Retina (tissue), 1 donor: ENCODE measurements at regions not wholly inside any gene's neighbourhood (a gene's known extent, or its start where the extent isn't known, plus 50 kb on each side); places are given as distances from the start of the nearest gene placed in this dataset.

Experiments
- DNase-seq: peaks from one replicate; pipeline ENCODE4 v3.0.0-alpha.2; 2016

DNA sequence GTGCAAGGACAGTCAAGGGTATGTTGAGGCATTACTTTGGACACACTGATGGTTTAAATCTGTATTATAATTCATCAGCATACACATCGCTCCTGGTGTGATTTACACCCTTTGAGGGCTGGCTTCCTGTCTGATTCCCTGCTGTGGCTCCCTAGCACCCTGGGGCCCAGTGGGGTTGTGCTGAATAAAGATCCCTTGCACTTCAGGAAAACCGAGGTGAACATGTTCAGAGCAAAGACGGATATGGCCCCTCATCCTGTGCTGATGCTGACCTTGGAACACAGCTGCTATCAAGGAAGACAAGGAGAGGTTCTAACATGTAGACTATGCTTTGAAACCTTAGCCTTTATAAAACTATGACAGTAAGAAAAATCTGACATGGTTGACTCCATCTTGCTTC lies 84.6 kb upstream of the UNC5B start:
- DNase-seq = no peak

DNA sequence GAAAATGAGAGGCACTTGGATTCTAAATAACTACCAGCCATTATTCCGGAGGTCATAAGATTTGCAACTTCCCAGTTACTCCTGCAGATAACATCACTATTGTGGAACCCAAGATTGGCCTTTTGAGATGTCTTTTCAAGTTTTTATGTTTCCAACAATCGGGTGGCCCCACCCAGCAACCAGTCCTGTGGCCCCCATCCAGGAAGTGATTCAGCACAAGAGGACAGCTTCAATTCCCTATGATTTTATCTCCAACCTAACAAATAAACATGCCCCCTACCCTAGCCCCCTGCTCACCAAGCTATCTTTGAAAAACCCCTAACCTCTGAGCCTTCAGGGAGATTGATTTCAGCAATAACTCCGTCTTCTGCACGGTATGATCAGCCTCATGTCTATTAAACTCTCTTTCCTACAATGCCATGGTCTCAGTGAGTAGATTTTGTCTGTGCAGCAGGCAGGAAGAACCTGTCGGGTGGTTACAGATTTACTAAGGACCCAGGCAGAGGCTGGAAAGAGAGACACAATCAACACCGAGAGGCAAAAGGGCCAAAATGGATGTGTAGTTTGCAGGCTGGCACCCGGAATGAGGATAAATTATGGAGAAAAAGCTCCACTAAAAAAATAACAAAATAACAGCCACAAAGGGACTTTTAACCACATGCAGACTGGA lies 83.9 kb upstream of the UNC5B start:
- no peak for DNase-seq

DNA sequence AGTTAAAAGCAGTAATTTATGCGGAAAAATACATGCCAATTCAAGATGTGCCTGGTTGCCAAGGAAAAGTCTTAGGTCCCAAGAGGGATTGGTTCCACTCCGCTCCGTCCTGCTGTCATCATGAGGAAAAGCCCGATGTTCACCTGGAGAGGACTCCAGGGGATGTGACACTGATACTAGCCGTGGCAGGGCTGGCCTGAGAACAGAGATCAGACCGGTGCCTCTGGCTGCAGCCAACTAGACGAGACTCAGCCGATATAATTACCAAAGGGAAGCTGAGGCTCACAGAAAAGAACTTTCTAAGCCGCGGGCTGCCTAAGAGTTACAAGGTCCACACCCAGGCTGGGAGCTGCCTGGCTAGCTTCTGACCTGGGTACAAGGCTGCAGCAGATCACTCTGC lies 81.3 kb upstream of the UNC5B start:
- no peak for DNase-seq

DNA sequence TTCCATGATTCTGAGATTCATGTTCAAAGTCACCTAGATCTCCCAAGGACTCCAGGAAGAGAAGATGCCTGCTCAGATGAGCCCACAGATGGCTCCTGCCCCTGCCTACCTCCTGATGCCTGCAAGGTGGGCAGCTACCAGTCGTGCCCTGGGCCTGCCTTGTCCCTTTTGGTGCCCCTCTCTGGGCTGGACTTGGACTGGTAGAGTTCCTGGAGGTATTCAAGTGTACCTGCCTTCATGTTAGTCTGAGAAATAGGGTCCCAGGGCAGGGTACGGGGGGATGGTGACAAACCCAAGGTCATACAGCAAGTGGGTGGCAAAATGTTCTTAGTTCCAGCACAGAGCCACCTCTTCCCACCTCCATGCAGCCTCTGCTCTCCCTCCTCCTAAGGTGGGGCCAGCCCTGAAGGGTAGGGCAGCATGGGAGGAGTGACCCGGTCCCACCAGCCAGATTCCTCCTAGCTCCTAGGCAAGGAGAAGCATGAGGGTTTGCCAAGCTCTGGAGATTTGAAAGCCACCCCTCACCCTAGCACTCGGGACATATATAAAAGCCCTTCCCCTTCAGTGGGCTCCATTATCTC lies 80.8 kb upstream of the UNC5B start:
- DNase-seq = no peak

DNA sequence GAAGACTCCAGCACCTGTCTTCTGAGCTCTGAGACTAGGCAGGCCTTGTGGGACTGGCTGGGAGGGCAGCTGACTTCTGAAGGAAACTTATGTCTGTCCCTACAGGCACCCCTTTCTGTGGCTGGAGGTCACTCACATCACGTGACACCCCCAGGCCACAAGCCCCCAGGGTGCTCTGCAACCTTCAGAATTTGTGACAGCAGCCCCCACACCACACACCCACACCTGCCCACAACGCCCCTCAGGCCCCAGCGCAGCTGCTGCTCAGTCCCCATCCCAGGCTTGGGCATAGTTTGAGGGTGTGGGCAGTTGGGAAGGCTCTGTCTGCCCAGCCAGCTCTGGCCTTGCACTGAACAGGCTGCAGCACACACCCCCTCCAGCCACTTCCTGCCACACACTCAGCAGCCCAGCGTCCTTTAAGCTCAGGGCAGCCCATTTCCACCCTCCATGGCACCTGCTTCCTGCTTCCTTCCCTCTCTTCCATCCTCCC lies 80.0 kb upstream of the UNC5B start:
- no peak for DNase-seq

DNA sequence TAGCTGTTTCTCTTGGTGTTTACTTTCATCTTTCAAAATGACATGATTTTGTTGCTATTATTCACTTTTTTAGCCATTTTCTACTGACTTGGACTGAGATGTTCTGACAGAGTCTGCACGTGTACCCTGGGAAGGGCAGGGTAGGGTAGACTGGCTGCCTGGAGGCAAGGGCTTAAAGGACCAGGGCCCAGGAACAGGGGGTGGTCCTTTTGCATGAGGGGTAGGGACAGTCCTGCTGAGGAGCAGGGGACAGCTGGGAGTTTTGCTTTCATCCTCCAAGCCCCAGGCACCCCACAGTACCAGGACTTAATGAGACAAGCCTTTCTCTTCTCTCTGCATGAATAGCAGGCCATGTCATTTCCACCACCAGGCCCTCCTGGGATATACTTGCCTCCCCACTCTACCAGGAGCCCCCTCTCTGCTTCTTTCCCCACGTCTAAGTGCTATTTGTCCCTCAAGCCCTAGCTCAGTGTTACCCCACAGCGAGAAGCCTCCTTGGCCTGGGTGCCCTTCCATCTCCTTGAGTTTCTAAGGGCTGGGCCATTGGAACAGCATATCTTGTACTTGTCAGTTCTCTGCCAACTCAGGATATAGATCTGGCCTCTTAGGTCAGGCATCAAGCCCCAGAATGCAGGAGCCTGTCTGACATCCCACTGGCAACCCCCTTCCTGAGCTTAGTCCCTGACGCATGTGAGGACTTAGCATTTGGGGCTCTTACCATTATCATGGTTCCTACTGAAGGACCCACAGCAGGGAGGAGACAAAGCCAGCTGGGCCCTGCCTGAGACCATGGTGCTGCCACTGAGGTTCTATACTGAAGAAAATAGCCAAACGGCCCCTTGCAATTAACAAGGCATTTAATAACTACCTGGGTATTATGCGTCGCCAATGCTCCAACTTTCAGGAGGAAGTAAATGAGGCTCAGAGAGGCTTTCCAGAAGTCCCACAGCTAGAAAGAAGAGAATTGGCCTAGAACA lies 78.4 kb upstream of the UNC5B start:
- DNase-seq = no peak

DNA sequence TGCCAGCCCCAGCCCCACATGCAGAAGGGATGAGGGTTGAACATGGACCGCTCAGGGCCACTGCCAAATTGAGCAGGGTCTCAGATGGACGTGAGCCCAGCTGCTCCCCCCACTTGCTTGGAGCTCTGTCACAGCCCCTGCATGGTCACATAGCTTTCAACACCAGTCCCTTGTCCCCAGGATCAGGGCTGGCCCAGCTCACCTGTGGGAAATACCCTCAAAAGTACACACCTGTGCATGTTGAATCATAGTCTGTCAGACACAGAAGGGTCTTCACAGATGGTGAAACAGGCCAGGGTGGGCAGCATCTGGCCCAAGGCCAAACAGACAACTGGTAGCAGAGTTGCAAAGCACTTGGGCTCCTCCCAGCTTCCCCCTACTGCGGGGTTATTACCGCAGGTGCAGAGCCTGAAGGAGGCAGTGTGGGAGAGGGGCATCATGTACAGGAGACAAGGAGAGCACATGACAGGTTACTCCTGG lies 77.6 kb upstream of the UNC5B start:
- DNase-seq = no peak

DNA sequence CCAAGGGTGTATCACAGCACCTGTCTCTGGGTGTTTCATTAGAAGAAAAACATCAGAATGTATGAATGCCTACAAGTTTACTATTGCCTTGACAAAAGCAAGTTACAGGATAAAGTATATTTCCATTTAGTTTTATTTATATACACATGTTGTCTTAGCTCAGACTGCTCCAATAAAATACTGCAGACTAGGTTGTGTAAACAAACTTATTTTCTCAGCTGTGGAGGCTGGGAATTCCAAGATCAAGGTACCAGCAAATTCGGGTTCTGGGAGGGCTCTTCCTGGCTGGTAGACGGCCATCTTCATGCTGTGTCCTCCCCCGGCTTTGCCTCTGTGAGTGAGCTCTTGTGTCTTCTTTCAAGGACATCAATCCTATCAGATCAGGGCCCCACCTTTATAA lies 77.1 kb upstream of the UNC5B start:
- no peak for DNase-seq

DNA sequence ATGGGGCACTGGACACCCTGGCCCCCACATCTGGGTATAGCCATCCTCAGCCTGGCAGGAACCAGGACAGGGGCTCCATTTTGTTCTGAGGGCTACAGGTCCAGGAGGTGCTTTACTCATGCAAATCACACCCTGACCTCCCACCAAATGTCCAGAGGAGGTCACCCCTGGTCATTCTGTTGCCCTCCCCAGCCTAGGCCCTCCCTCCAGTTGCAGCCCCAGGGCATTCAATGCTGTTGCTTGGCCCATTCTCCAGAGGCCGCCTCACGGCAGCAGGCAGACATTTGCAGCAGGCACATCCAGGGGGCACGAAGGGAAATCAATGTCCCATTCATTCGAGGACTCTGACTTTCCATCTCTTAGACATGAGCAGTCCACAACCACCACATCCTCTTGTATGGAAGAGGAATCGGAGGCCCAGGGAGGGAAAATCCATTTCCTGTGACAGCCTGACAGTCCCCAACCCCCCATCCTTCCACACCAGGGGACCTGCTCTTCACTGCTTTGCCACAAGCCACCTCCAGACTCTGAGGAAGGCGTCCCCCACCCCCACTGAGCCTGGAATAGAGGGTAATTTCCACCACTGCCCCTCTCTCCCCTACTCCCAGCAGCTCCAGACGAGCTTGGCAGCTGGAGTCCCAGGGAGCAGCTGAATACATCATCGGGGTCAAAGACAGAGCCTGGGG lies 76.2 kb upstream of the UNC5B start:
- DNase-seq = peak; percentile 57

DNA sequence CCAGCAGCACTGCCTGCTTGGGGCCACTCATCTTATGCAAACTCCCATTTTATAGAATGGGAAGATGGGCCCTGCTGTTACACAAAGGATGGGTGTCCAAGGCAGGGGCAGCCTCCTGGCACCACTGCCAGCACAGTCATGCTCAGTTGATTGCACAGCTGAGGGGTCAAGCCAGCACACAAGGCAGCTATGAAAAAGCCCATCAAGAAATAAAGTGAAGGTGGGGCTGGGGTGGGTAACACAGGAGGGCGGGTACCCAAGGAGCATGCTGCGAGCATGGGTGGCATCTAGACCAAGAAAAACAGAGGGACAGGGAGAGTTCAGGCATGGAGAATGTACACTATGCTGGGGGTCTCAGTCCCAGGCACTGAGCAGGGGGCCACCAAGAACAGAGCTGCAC lies 74.7 kb upstream of the UNC5B start:
- no peak for DNase-seq

DNA sequence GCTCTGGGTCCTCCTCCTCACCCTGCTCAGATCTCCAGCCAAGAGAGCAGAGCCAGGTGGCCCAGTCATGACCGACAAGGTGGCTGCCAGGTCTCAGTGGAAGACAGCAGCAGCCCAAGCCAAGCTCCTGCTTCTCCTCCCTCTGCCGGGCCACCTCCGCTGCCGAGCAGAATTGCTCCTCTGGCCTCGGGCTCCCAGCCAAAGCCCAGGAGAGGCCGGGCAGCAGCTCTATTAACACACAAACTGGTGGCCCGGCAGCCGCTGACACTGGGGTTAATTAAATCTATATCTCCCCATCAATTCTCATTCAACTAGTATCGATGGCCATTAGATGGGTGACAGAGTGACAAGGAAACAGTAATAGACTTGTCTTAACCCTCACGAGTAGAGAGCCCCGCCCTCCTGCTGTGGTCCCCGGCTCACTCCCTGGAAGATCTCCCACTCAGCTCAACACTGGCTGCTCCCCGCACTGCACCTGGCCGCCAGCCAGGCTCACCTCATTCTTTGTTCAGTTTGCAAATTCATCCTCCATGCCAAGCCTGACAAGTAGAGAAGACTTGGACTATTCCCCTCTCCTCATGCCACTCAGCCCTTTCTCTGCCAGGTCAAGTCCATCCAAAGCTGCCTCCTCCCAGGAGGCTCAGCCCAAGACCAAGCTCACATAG lies 74.1 kb upstream of the UNC5B start:
- DNase-seq = no peak

DNA sequence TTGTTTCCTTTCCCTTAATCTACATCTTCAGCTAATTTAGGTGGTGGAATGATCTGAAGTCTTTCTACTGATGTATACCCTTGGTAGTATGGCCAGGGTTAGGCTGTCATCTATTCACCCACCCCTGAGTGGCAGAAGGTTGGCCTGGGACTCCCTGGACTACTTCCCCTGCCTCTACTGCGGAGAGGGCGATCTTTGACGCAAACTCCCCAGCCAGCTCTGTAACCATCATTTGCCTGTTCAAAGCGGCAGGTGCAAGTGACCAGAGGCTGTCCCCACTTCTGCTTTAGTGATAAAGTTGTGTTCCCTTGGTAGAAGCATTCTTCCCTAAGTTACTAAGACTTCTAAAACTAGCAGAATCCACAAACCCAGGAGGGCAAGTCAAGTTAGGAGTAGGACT lies 70.8 kb upstream of the UNC5B start:
- no peak for DNase-seq

DNA sequence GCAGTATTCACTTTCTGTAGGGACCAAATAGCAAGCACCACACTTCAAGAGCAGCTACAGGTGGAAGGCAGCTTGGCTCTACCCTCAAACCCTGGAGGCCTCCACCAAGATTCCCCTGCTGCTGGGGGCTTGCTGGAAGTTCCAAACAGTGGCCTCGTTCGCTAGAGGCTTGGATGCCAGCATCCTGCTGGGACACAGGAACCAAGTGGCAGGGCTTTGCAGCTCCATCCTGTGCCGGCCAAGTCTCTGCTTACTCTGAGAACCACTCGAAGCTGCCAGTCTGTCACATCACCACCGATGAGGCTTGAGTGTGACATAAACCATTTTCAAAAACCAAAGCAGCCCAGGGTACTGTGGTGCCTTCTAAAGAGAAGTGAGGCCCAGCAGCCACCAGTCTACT lies 69.2 kb upstream of the UNC5B start:
- DNase-seq = no peak

DNA sequence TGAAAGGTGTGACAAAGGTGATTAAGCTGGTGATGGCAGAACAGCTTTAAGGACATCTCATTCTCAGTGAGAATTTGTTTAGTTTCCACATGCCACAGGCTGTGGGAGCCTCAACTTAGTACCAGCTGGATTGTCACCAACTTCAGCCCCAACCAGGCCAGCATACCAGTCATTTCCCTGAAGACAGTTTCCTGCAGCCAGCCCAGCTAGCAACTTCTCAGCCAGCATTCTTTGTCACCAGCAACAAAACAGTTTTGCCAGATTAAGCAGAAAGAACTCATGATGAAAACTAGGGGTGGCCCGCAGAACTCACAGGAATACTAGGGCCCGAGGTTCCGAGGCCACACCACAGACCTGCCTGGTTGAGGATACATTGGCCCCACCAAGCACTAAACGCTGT lies 68.8 kb upstream of the UNC5B start:
- no peak for DNase-seq

DNA sequence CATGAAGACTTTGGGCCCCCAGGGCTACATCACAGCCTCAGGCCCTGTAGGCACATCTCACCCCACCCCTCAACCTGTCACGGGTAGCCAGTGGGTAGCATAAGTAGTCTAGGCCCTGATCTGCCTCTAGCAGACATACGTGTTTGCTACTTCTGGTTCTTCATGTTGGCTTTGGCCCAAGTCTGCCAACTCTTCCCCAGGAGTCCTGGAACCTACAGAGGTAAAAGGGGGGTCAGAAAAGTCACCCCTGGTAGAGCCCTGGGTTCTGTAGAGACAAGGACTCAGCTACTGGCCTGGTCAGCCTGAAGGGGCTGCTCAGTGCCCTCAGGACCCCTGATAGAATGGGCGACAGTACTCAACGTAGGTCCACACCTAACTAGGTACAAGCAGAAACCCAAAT lies 67.5 kb upstream of the UNC5B start:
- no peak for DNase-seq

DNA sequence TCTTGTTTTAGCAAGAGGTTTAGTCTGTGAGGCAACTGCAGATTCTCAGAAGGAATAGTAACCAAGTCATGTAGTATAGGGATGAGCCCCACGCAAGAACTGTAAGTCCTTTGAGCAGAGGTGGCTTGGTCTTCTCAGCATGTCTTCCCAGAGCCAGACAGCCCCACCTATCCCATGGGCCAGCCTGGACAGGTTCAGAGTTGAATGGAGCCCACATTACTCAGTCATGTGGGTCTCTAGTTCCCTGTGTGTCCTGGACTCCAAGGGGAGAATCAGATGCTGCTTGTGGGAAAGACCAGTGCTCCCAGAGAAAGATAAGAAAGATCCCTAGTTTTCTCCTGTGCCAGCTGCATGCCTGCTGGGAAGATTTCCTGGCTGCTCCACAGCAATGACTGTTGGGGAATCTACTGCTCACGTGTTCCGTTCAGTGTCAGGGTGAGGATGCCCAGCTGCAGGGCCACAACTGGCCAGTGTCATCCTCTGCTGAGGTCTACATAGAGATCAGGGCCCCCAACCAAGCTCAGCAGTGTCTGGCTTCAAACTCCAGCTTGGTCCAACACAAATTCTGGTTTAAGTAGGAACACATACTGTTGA lies 66.9 kb upstream of the UNC5B start:
- DNase-seq = no peak

DNA sequence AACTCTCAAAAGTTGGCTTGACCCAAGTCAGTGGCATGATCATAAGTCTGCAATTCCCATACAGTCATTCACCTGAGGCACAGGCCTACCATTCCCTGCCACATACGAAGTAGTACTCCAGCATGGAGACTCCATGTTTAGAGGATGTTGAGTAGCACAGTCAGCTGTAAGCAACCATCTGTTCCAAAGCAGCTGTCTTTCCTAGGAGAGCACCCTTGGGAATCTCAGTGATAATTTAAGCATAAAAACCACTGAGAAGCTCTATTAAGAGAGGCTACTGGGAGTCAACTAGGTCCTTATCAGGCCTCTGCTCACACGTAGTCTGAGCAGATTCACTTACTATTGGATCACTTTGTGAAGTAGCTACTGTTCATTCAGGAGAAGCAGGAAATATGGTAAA lies 61.6 kb upstream of the UNC5B start:
- no peak for DNase-seq

DNA sequence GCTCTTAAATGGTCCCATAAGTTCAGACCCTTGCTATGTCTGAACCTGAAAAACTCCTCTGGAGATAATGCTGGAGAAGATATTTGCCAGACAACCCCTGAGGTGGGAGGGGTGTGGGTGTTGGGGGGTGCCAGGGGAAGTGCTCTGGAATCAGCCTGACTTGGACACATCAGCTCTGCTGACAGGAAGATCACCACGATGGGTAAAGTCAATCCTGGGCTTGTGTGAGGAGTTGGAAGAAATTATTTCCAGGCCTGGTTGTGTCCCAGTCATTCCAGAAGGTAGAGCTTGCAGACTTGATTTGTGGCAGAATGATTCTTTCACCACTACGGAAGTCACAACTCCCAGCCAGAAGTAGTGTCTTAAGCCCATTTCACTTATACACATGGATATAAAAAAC lies 60.3 kb upstream of the UNC5B start:
- no peak for DNase-seq

DNA sequence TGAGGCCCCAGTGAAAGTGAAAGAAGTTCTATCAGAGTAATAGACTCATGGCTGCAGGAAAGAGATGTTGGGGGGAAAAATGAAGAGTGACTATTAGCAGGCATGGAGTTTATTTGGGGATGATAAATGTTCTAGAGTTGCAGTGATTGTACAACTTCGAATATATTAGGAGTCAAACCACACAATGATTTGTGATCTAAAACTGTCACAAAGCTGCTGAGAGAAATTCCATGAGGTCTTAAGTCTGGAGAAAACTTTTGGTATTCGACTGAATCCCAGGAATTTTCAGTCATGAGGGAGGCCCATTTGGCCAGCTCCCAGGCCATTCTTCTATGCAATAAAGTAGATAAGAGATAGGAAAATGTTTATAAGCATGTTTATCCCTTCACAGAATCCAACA lies 55.9 kb upstream of the UNC5B start:
- no peak for DNase-seq

DNA sequence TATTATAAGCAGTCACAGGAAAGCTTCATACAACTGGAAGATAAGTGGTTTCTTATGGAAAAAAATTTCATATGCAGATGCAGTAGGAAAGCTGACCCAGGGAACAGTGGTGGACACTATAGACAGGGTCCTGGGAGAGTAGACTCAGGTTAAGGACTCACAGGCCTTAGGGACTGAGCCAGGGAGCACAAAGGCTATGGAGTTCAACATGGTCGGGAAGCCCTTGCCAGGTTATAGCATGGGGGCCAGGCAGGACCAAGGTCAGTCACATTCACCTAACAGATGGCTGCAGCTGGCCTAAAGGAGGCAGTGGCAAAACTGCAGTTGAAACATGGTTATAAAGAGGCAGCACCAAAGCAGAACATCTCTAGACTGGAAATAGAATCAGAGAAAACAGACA lies 54.9 kb upstream of the UNC5B start:
- DNase-seq = no peak

DNA sequence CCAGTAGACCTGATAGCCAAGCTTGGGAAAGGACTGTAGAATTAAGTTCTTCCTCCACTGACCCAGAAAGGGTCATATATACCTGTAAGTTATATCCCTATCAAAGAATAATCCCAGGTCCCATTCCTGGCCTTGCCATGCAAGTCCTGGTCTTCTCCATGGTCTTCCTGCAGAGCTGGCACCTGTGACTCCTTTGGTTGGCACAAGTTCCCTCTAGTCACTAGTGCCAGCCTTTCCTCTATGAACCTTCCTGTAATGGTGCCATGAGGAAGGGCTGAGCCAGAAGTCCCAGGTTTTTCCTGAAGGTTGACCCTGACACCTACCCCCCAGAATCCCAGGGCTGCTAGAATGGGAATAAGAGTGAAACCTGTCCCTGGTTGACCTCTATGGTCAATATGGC lies 54.1 kb upstream of the UNC5B start:
- DNase-seq = no peak

DNA sequence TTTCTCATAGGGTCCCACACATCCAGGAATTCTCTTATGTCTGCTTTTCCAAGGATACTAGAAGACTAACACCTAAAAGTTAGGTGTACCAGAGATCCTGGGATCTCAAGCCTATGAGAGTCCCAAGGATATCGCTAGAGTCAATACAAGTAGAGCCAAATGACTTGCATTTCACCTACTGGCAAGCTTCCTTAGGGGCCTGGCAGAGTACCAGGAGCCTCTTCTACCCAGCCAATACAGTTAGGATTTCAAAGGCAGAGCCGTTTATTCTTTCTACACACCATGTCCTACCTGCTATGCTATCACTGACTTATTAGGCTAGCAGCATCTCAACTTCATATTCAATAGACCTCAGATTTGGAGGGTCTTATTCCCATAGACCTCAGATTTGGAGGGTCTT lies 53.5 kb upstream of the UNC5B start:
- DNase-seq = no peak
